CD4-positive, CD25-positive, alpha-beta regulatory T cell (primary cell): ENCODE measurements at regions not wholly inside any gene's neighbourhood (a gene's known extent, or its start where the extent isn't known, plus 50 kb on each side); places are given as distances from the start of the nearest gene placed in this dataset.

ENCODE experiments used
- ATAC-seq, 2 donors: fragments of 150-1000 bp; cut with Tn5 transposase; one replicate each; pipeline ENCODE4 v1.10.0; 2021; ENCODE audit warnings: low read depth in 2 of 2, moderate number of reproducible peaks in 2 of 2, moderate library complexity in 1 of 2
- DNase-seq, 3 donors: peaks; one replicate each; pipeline versions ENCODE4 v3.0.0 to v3.0.0-alpha.2; 2012 to 2022; ENCODE audit warnings: mixed read lengths in 1 of 3
- H3K27ac ChIP-seq: one replicate; pipeline ENCODE4 v1.7.0; 2013; ENCODE audit warnings: mild to moderate bottlenecking, low read length; ENCODE audit not compliant: insufficient read depth, poor library complexity, severe bottlenecking
- H3K27me3 ChIP-seq: one replicate; pipeline ENCODE4 v1.7.0; 2013; ENCODE audit warnings: low read length; ENCODE audit not compliant: control insufficient read depth, insufficient read depth
- H3K36me3 ChIP-seq: one replicate; pipeline ENCODE4 v1.7.0; 2013; ENCODE audit warnings: mild to moderate bottlenecking, low read length, moderate library complexity; ENCODE audit not compliant: control insufficient read depth, insufficient read depth
- H3K4me1 ChIP-seq: 2 replicates; pipeline ENCODE4 v1.7.0; 2013; ENCODE audit warnings: mild to moderate bottlenecking, low read length; ENCODE audit not compliant: insufficient read depth, control insufficient read depth, poor library complexity, severe bottlenecking
- H3K4me3 ChIP-seq: one replicate; pipeline ENCODE4 v1.7.0; 2013; ENCODE audit warnings: low read depth, mild to moderate bottlenecking, low read length, moderate library complexity
- H3K9me3 ChIP-seq, 2 experiments: 1 replicate in 1 of 2; 2 replicates in 1 of 2; pipeline ENCODE4 v1.7.0; 2013; ENCODE audit warnings: low read length in 2 of 2, mild to moderate bottlenecking in 1 of 2, moderate library complexity in 1 of 2; ENCODE audit not compliant: control insufficient read depth in 2 of 2
- H3K27ac Mint-ChIP-seq, 3 donors: one replicate each; pipeline ENCODE4 v1.8.0; 2020 to 2022; ENCODE audit warnings: mild to moderate bottlenecking in 3 of 3, mixed read lengths in 3 of 3, moderate library complexity in 2 of 3
- H3K27me3 Mint-ChIP-seq: one replicate; pipeline ENCODE4 v1.8.0; 2022; ENCODE audit warnings: mild to moderate bottlenecking, mixed read lengths
- H3K36me3 Mint-ChIP-seq: one replicate; pipeline ENCODE4 v1.8.0; 2020; ENCODE audit warnings: mixed read lengths
- H3K4me1 Mint-ChIP-seq, 4 donors: one replicate each; pipeline ENCODE4 v1.8.0; 2020 to 2022; ENCODE audit warnings: mixed read lengths in 4 of 4, mild to moderate bottlenecking in 1 of 4
- H3K4me3 Mint-ChIP-seq, 4 donors: one replicate each; pipeline ENCODE4 v1.8.0; 2020 to 2022; ENCODE audit warnings: mild to moderate bottlenecking in 4 of 4, mixed read lengths in 4 of 4, moderate library complexity in 3 of 4
- H3K9me3 Mint-ChIP-seq, 7 donors: one replicate each; pipeline ENCODE4 v1.8.0; 2020 to 2022; ENCODE audit warnings: mixed read lengths in 7 of 7, mild to moderate bottlenecking in 3 of 7, moderate library complexity in 2 of 7

DNA sequence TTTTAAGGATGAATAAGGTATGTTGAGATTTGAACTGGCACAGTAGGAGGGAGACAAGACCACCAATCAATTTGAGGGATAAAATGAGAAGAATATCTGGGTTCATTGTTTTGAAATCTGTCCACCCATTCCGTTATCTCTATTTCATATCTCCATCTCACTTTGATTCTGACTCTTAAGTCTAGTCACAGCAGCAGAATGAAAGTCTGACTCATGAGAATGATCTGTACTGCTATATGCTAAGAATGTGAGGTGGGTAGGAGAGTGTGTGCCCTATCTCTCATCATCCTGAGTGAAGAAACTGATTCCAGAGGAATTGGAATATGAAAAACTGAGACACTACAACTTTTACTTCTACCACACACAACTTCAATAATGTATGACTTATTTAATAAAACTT lies 1994.5 kb upstream of the PIK3C3 start:
- Mint-ChIP-seq H3K36me3 (no peaks in the 10 kb centered on the region), H3K27ac (no peak overlapping the region), H3K27me3 (no peaks in the 10 kb centered on the region), H3K4me1 (peaks cover 0 to 4% (median 0%) of the 10 kb centered on the region in 4 donors), H3K4me3 (no peak overlapping the region), H3K9me3 (peaks cover 3 to 48% (median 12%) of the 10 kb centered on the region in 7 donors)
- Histone ChIP-seq H3K36me3 (no peaks in the 10 kb centered on the region), H3K9me3 (peaks cover 0 to 6% of the 10 kb centered on the region in 2 experiments), H3K27ac (no peak overlapping the region), H3K27me3 (no peaks in the 10 kb centered on the region), H3K4me1 (no peaks in the 10 kb centered on the region), H3K4me3 (no peak overlapping the region)
- DNase-seq (no peak), ATAC-seq (no peak)

- Mint-ChIP-seq H3K4me3 (no peak overlapping the region), H3K27ac (no peak overlapping the region), H3K27me3 (no peaks in the 10 kb centered on the region), H3K4me1 (no peaks in the 10 kb centered on the region), H3K9me3 (peaks cover 5 to 47% (median 9%) of the 10 kb centered on the region in 7 donors), H3K36me3 (no peaks in the 10 kb centered on the region)
- H3K9me3 ChIP-seq, result peaks cover 0 to 6% of the 10 kb centered on the region in 2 experiments
- no peaks in the 10 kb centered on the region for H3K36me3 ChIP-seq
- no peak for DNase-seq
- H3K27me3 ChIP-seq, result no peaks in the 10 kb centered on the region
- no peak overlapping the region for H3K27ac ChIP-seq
- no peak for ATAC-seq
- no peaks in the 10 kb centered on the region for H3K4me1 ChIP-seq
- H3K4me3 ChIP-seq, result no peak overlapping the region
Measured at GRCh38 chr18:39959839-39960238, 1995.2 kb upstream of the PIK3C3 start.

GRCh38 chr18:39958876-39959275 lies 1996.2 kb upstream of the PIK3C3 start:
- Mint-ChIP-seq H3K27ac (no peak overlapping the region), H3K36me3 (no peaks in the 10 kb centered on the region), H3K4me3 (no peak overlapping the region), H3K9me3 (peaks cover 5 to 38% (median 7%) of the 10 kb centered on the region in 7 donors), H3K4me1 (no peaks in the 10 kb centered on the region), H3K27me3 (no peaks in the 10 kb centered on the region)
- Histone ChIP-seq H3K4me3 (no peak overlapping the region), H3K4me1 (no peaks in the 10 kb centered on the region), H3K27ac (no peak overlapping the region), H3K9me3 (peaks cover 0 to 6% of the 10 kb centered on the region in 2 experiments), H3K27me3 (no peaks in the 10 kb centered on the region), H3K36me3 (no peaks in the 10 kb centered on the region)
- DNase-seq, result no peak
- no peak for ATAC-seq

DNA sequence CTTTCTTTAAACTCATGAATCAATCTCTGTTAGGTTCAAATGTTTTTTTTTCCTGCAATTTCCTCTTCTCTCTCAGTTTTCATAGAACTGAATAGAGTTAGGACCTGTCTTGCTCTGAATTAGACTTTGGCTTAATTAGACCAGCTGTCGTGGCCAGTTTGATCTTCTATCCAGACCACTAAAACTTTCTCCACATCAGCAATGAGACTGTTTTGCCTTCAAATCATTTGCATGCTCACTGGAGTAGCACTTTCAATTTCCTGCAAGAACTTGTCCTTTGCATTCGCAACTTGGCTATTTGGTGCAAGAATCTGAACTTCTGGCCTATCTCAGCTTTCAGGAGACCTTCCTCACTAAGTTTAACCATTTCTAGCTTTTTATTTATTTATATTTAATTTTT lies 2002.2 kb upstream of the PIK3C3 start:
- H3K4me1 ChIP-seq, result no peaks in the 10 kb centered on the region
- no peak for DNase-seq
- ATAC-seq, result no peak
- peaks cover 4 to 28% (median 7%) of the 10 kb centered on the region in 7 donors for H3K9me3 Mint-ChIP-seq
- no peak overlapping the region for H3K4me3 ChIP-seq
- no peak overlapping the region for H3K27ac ChIP-seq
- H3K27me3 Mint-ChIP-seq, result no peaks in the 10 kb centered on the region
- peaks cover 3 to 4% of the 10 kb centered on the region in 2 experiments for H3K9me3 ChIP-seq
- H3K36me3 Mint-ChIP-seq, result no peaks in the 10 kb centered on the region
- H3K4me3 Mint-ChIP-seq, result no peak overlapping the region
- no peaks in the 10 kb centered on the region for H3K36me3 ChIP-seq
- H3K27ac Mint-ChIP-seq, result no peak overlapping the region
- no peaks in the 10 kb centered on the region for H3K4me1 Mint-ChIP-seq
- H3K27me3 ChIP-seq, result no peaks in the 10 kb centered on the region

GRCh38 chr18:39951142-39951720 lies 2003.8 kb upstream of the PIK3C3 start:
- H3K4me3 Mint-ChIP-seq, result no peak overlapping the region
- DNase-seq, result no peak
- Histone ChIP-seq H3K27me3 (no peaks in the 10 kb centered on the region), H3K4me1 (no peaks in the 10 kb centered on the region), H3K36me3 (no peaks in the 10 kb centered on the region), H3K27ac (no peak overlapping the region), H3K4me3 (no peak overlapping the region), H3K9me3 (peaks cover 0 to 4% of the 10 kb centered on the region in 2 experiments)
- ATAC-seq, result no peak
- H3K36me3 Mint-ChIP-seq, result no peaks in the 10 kb centered on the region
- peaks cover 4 to 24% (median 8%) of the 10 kb centered on the region in 7 donors for H3K9me3 Mint-ChIP-seq
- no peaks in the 10 kb centered on the region for H3K4me1 Mint-ChIP-seq
- no peak overlapping the region for H3K27ac Mint-ChIP-seq
- H3K27me3 Mint-ChIP-seq, result no peaks in the 10 kb centered on the region

- no peak for ATAC-seq
- no peaks in the 10 kb centered on the region for H3K4me1 ChIP-seq
- H3K4me3 Mint-ChIP-seq, result no peak overlapping the region
Measured at GRCh38 chr18:39946623-39947061, 2008.4 kb upstream of the PIK3C3 start.

DNA sequence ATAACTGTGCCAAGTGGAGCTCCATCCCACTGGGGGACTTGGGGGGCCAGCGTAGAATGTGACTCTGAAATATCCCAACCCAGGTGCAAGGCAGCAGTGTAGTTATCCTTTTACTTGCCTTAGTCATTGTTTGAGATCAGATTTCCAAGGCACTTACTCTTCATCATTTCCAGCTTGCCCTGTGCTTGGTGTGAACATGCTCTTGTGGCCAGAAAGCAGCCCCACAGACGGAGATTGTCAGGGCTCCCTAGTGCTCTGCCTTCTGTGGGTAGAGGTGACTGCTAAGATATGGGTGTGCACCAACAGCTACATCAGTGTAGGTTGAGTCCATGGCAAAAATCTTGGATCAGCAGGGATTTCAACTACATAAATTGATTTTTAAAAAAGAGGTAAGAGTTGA lies 2010.0 kb upstream of the PIK3C3 start:
- Histone ChIP-seq H3K36me3 (no peaks in the 10 kb centered on the region), H3K27me3 (no peaks in the 10 kb centered on the region), H3K9me3 (peaks cover 0 to 3% of the 10 kb centered on the region in 2 experiments), H3K27ac (no peak overlapping the region), H3K4me1 (no peaks in the 10 kb centered on the region), H3K4me3 (no peak overlapping the region)
- peaks cover 4 to 30% (median 9%) of the 10 kb centered on the region in 7 donors for H3K9me3 Mint-ChIP-seq
- ATAC-seq (no peak), DNase-seq (no peak)
- H3K27ac Mint-ChIP-seq, result no peak overlapping the region
- no peaks in the 10 kb centered on the region for H3K27me3 Mint-ChIP-seq
- no peaks in the 10 kb centered on the region for H3K36me3 Mint-ChIP-seq
- H3K4me3 Mint-ChIP-seq, result no peak overlapping the region
- no peaks in the 10 kb centered on the region for H3K4me1 Mint-ChIP-seq

More at GRCh38 chr18:39946623-39947061, 2008.4 kb upstream of the PIK3C3 start:
- no peak for DNase-seq
- Histone ChIP-seq H3K27ac (no peak overlapping the region), H3K9me3 (peaks cover 0 to 3% of the 10 kb centered on the region in 2 experiments), H3K27me3 (no peaks in the 10 kb centered on the region), H3K36me3 (no peaks in the 10 kb centered on the region), H3K4me3 (no peak overlapping the region)
- H3K27me3 Mint-ChIP-seq, result no peaks in the 10 kb centered on the region
- H3K27ac Mint-ChIP-seq, result no peak overlapping the region
- no peaks in the 10 kb centered on the region for H3K4me1 Mint-ChIP-seq
- H3K9me3 Mint-ChIP-seq, result peaks cover 4 to 25% (median 10%) of the 10 kb centered on the region in 7 donors
- no peaks in the 10 kb centered on the region for H3K36me3 Mint-ChIP-seq

GRCh38 chr18:39942702-39943101 lies 2012.3 kb upstream of the PIK3C3 start:
- Histone ChIP-seq H3K9me3 (peaks cover 0 to 3% of the 10 kb centered on the region in 2 experiments), H3K36me3 (no peaks in the 10 kb centered on the region), H3K4me3 (no peak overlapping the region), H3K27me3 (no peaks in the 10 kb centered on the region), H3K4me1 (no peaks in the 10 kb centered on the region), H3K27ac (no peak overlapping the region)
- H3K9me3 Mint-ChIP-seq, result peaks cover 4 to 34% (median 6%) of the 10 kb centered on the region in 7 donors
- H3K27me3 Mint-ChIP-seq, result no peaks in the 10 kb centered on the region
- DNase-seq (no peak), ATAC-seq (no peak)
- no peaks in the 10 kb centered on the region for H3K4me1 Mint-ChIP-seq
- H3K36me3 Mint-ChIP-seq, result no peaks in the 10 kb centered on the region
- H3K27ac Mint-ChIP-seq, result no peak overlapping the region
- no peak overlapping the region for H3K4me3 Mint-ChIP-seq
